SU-DHL-6 (cell line): ENCODE measurements at regions not wholly inside any gene's neighbourhood (a gene's known extent, or its start where the extent isn't known, plus 50 kb on each side); places are given as distances from the start of the nearest gene placed in this dataset.

Source experiments
- CTCF ChIP-seq: fragments of 200-600 bp; sonication (generic); IDR thresholded peaks from one replicate; pipeline ENCODE4 v1.5.1; 2017; ENCODE audit warnings: antibody characterized with exemption, mild to moderate bottlenecking, low read length, moderate library complexity; ENCODE audit not compliant: insufficient read depth, poor library complexity, severe bottlenecking
- EZH2phosphoT487 ChIP-seq: fragments of 200-600 bp; sonication (generic), shearing (Covaris generic); conservative IDR thresholded peaks from 2 replicates; pipeline ENCODE4 v1.6.1; 2018; ENCODE audit warnings: mild to moderate bottlenecking, antibody characterized with exemption, low read length, moderate library complexity, mixed read lengths

- TF ChIP-seq CTCF, result no peak
- no peak for TF ChIP-seq EZH2phosphoT487
Observed at GRCh38 chr2:869357-869871, 81.2 kb upstream of the SNTG2 start.
